Brain microvascular endothelial cell (primary cell): ENCODE measurements at regions not wholly inside any gene's neighbourhood (a gene's known extent, or its start where the extent isn't known, plus 50 kb on each side); places are given as distances from the start of the nearest gene placed in this dataset.

Experiments
- DNase-seq: peaks from one replicate; pipeline ENCODE4 v3.0.0-alpha.2; 2020
- H3K27ac ChIP-seq: fragments of 250-450 bp; sonication (Bioruptor Pico); 2 replicates; pipeline ENCODE4 v1.5.1; 2020; ENCODE audit warnings: mild to moderate bottlenecking, moderate library complexity
- H3K27me3 ChIP-seq: fragments of 250-450 bp; sonication (Bioruptor Pico); replicated peaks from 2 replicates; pipeline ENCODE4 v1.5.1; 2020; ENCODE audit warnings: mild to moderate bottlenecking
- H3K36me3 ChIP-seq: fragments of 250-450 bp; sonication (Bioruptor Pico); replicated peaks from 2 replicates; pipeline ENCODE4 v1.5.1; 2020; ENCODE audit warnings: mild to moderate bottlenecking
- H3K4me3 ChIP-seq: 2 replicates; pipeline ENCODE4 v1.5.1; 2011; ENCODE audit warnings: low read depth, mild to moderate bottlenecking, control low read depth, low read length, moderate library complexity
- in situ Hi-C: cut with HindIII; loops from 2 replicates; pipeline ENCODE4 v1.10.0; 2017; ENCODE audit warnings: low sequenced_read_pairs, low pct_ligation_motif_present
- TF ChIP-seq, protein P1 (sequence below): IDR thresholded peaks from 2 replicates; pipeline ENCODE4 v1.5.1; 2011; ENCODE audit warnings: low read depth, mild to moderate bottlenecking, moderate library complexity, low read length, control low read depth, inconsistent platforms; ENCODE audit errors: missing control alignments

DNA sequence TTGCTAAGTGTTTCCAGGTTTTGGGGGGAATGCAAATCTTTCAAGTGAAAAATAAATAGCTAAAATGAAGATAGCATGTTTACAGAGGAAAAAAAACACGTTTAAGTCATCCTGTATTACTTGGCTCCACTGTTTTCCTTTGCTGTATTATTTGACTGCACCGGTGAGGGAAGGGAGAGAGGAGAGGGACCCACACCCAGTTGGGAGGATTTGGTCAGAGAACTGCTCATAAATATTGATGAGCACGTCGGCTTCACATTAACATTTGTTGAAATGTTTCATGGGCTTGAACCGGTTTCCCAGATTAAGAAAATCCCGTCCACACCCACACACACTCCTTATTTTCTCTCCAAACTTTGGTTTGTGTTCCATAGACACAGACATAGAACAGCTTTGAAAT is 493.8 kb upstream of the MGMT start:
- Histone ChIP-seq H3K36me3 (no peaks in the 10 kb centered on the region), H3K4me3 (no peak overlapping the region), H3K27me3 (no peaks in the 10 kb centered on the region), H3K27ac (no peak overlapping the region)
- TF ChIP-seq, protein P1, sequence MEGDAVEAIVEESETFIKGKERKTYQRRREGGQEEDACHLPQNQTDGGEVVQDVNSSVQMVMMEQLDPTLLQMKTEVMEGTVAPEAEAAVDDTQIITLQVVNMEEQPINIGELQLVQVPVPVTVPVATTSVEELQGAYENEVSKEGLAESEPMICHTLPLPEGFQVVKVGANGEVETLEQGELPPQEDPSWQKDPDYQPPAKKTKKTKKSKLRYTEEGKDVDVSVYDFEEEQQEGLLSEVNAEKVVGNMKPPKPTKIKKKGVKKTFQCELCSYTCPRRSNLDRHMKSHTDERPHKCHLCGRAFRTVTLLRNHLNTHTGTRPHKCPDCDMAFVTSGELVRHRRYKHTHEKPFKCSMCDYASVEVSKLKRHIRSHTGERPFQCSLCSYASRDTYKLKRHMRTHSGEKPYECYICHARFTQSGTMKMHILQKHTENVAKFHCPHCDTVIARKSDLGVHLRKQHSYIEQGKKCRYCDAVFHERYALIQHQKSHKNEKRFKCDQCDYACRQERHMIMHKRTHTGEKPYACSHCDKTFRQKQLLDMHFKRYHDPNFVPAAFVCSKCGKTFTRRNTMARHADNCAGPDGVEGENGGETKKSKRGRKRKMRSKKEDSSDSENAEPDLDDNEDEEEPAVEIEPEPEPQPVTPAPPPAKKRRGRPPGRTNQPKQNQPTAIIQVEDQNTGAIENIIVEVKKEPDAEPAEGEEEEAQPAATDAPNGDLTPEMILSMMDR: no peak
- in situ Hi-C loops: no loop called here
- DNase-seq: no peak

DNA sequence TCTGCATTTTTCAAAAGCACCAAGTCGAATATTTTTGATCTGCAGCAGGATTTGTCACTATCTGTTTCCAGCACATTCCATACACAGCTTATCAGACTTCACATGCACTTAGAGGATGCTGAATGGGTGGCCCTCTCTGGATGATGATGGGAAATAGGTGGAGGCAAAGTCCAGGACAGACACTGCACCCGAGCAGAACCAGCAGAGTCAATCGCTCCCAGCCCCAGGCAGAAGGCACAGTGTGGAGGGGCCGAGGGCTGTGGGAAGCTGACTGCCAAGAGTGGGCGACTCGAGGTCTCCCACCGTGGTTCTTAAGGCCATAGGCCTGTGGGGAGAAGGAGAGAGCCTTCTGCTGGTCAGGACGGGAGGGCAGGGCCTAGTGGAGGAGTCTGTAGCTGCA is 490.2 kb upstream of the MGMT start:
- DNase-seq: no peak
- Histone ChIP-seq H3K36me3 (no peaks in the 10 kb centered on the region), H3K27ac (no peak overlapping the region), H3K27me3 (no peaks in the 10 kb centered on the region), H3K4me3 (no peak overlapping the region)
- in situ Hi-C loops: no loop called here
- TF ChIP-seq, protein P1: no peak

DNA sequence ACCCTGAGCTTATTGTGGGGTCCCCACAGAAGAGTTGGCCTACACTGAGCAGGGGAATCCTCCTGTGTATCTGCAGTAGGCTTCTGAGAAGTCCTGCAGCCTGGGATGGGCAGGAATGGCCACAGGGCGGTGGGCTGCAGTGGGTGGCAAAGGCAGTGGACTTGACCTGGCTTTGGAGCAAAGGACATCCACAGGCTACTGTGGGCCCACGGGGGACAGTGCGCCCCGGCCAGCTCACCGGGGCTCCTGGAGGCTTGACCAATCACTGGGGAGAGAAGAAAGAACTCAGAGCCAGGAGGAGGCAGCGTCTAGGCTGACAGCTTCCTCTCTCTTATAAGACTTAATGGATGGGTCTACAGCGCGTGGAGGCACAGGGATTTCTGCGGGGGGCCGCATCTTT is 488.8 kb upstream of the MGMT start:
- no peaks in the 10 kb centered on the region for H3K36me3 ChIP-seq
- no peaks in the 10 kb centered on the region for H3K27me3 ChIP-seq
- TF ChIP-seq, protein P1: no peak
- no peak overlapping the region for H3K27ac ChIP-seq
- no peak overlapping the region for H3K4me3 ChIP-seq
- DNase-seq: no peak
- in situ Hi-C loops: no loop called here

DNA sequence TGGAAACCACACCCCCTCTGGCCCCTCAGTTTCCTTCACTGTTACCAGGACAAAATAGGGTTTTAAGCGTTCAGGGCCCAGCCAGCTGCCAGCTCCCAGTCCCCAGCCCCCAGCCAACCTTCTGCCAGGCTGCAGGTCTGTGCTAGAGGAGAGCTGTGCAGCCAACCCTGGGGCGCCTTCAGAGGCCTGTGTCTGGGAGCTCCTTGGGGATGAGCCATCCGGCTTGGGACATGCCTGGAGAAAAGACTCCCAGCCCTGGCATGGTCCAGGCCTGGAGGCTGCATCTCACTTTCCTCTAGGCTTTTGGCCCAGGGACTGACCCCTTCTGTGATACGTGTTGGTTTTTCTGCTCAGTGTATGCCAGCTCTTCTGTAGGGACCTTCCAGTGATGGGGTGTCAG is 487.6 kb upstream of the MGMT start:
- TF ChIP-seq, protein P1: no peak
- no peak overlapping the region for H3K4me3 ChIP-seq
- no peaks in the 10 kb centered on the region for H3K27me3 ChIP-seq
- no peaks in the 10 kb centered on the region for H3K36me3 ChIP-seq
- DNase-seq: no peak
- H3K27ac ChIP-seq: no peak overlapping the region
- in situ Hi-C loops: no loop called here

DNA sequence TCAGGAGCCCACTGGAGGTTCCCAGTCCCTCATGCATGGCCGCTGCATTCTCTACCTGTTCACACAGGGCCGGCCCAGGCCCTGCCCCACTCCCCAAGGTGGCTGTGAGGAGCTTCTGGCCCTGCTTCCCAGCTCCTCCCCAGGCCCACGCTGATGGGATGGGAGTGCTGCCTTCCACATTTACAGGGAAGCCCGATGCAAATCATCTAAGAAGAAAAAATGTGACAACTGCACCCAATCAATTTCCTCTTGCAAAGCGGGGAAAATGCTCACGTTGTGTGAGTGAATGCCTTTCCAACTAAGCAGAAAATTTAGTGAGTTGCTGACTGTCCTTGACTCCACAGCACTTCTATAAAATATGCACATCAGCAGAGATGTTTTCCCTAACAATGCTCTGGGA is 485.8 kb upstream of the MGMT start:
- in situ Hi-C loops: no loop called here
- no peak overlapping the region for H3K4me3 ChIP-seq
- H3K27me3 ChIP-seq: no peaks in the 10 kb centered on the region
- H3K36me3 ChIP-seq: no peaks in the 10 kb centered on the region
- DNase-seq: no peak
- H3K27ac ChIP-seq: no peak overlapping the region
- TF ChIP-seq, protein P1: no peak

DNA sequence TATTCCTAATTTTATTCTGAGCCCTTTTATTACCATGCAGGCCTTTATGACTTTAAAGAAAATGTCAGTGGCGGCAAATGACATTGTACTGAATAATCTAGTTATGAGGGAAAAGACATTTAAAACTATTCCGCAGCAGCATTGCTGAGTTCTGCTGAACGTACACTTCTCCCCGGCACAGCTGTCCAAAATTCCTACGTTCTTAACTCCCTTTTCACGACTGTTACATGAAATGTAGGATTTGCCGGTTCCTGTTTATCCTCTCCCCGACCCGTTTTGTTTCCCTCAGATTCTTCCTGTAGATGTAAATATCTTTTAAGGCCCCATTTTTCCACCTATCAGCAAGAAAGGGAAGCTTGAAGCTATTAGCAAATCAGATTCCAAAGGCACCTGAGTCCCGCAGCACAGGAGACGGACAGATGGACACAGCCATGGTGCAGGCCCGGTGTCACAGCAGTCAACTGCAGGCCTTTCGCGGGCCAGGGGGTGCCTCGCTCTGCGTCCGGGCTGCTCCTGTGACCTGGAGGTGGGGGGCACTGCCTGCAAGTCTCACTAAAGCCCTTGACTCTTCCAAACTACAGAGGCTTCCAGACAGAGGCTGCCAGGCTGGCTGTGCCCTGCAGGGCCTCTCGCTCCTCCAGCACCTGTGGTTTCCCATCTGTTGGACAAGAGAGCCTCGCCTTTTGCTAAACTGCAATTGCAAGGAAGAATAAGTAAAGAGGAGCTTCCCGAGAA is 485.0 kb upstream of the MGMT start:
- H3K36me3 ChIP-seq: no peaks in the 10 kb centered on the region
- in situ Hi-C loops: no loop called here
- H3K4me3 ChIP-seq: no peak overlapping the region
- TF ChIP-seq, protein P1: no peak
- H3K27me3 ChIP-seq: no peaks in the 10 kb centered on the region
- H3K27ac ChIP-seq: no peak overlapping the region
- no peak for DNase-seq
